ENCODE measurements at regions not wholly inside any gene's neighbourhood (a gene's known extent, or its start where the extent isn't known, plus 50 kb on each side); places are given as distances from the start of the nearest gene placed in this dataset.

DNA sequence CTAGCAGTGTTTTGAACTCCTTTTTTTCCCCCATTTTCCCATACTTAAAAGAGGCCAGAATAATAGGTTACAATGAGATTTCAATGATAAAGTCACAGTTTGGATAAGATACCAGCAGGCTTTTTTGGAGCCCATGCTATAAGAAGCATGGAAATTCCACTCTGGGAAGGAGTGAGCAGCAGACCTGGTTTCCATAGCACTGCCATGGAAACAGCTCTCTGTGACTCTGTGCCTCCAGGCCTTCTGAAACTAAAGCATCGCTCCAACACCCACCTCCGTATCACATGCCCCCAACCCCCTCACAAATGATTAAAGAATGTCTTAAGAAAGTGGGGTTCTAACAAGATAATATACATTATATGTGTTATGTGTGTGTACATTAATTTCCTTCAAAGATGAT, 165.0 kb downstream of the GRIN2B start:
- TF ChIP-seq CTCF (IDR thresholded peaks at IDR 0.05) (no peak), POLR2AphosphoS5 (IDR thresholded peaks at IDR 0.05) (no peak), POLR2A (IDR thresholded peaks at IDR 0.05) (no peak), EP300 (IDR thresholded peaks at IDR 0.05) (no peak)
